ENCODE measurements at regions not wholly inside any gene's neighbourhood (a gene's known extent, or its start where the extent isn't known, plus 50 kb on each side); places are given as distances from the start of the nearest gene placed in this dataset.

DNA sequence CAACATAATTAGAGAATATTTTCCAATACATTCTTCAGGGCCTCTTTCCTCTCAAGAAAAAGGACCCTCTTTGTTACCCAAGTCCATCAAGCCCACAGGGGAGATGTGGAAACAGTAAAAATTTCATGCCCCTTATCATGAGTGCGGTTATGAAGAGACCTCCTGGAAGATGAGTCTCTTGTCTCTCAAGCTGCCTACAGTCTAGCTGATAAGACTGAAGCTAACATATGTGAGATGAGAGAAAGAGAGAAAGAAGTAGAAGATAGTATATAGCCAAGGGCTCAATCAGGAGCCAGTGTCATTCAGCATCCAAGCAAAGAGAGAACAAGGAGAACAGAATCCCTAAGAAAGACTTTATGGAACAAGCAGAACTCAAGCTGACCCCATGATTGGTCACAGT, 75.9 kb upstream of the CABCOCO1 start:
- Histone ChIP-seq H3K9me3 (ENCODE audit: control insufficient read depth, insufficient read depth, low read length) (no peaks in the 10 kb centered on the region), H3K18ac (ENCODE audit: low read depth, low read length) (no peak overlapping the region), H2AK9ac (replicated peaks; ENCODE audit: low read depth, low read length, poor library complexity) (no peak overlapping the region), H2BK5ac (ENCODE audit: low read depth, low read length, poor library complexity, severe bottlenecking) (no peak overlapping the region), H3K4me3 (ENCODE audit: insufficient read depth, low read depth, low read length) (no peak overlapping the region), H3K4me1 (ENCODE audit: control insufficient read depth, insufficient read depth, low read length) (peaks cover 8% of the 10 kb centered on the region), H3K23ac (ENCODE audit: low read depth, low read length) (no peak overlapping the region), H3K14ac (replicated peaks; ENCODE audit: low read depth, low read length) (no peak overlapping the region), H2AK5ac (ENCODE audit: low read depth, low read length) (no peak overlapping the region), H2AFZ (replicated peaks; ENCODE audit: low read length, poor library complexity) (no peak overlapping the region), H3K9me1 (ENCODE audit: insufficient read depth, low read length) (peaks cover 5% of the 10 kb centered on the region), H3K4me2 (ENCODE audit: low read depth, low read length) (no peak overlapping the region), H3K9ac (ENCODE audit: low read depth, low read length) (no peak overlapping the region), H3K79me1 (ENCODE audit: low read depth in 1 of 2, low read length in 2 of 2) (no peaks in the 10 kb centered on the region), H3K36me3 (ENCODE audit: control insufficient read depth, insufficient read depth, low read length) (no peaks in the 10 kb centered on the region), H2BK120ac (ENCODE audit: low read depth, low read length) (no peak overlapping the region), H4K5ac (ENCODE audit: low read depth, low read length) (no peak overlapping the region), H3K27ac (ENCODE audit: insufficient read depth, low read length) (no peak overlapping the region), H4K8ac (ENCODE audit: low read depth in 2 of 2, low read length in 2 of 2) (no peak overlapping the region), H3K4ac (ENCODE audit: low read depth, low read length) (no peak overlapping the region), H4K91ac (ENCODE audit: insufficient read depth, low read depth, low read length) (no peak overlapping the region), H3K56ac (ENCODE audit: extremely low read depth, insufficient read depth, low read length) (no peak overlapping the region), H3K27me3 (ENCODE audit: control insufficient read depth, insufficient read depth, low read length) (no peaks in the 10 kb centered on the region), H4K20me1 (ENCODE audit: insufficient read depth, low read length) (no peaks in the 10 kb centered on the region), H2BK20ac (ENCODE audit: low read depth, low read length) (no peak overlapping the region), H2BK15ac (ENCODE audit: low read depth, low read length) (no peak overlapping the region)
- POLR2A ChIA-PET (ENCODE audit: unreplicated experiment), result no interaction called here
- no peak for TF ChIP-seq RFX5 (IDR thresholded peaks at IDR 0.05; ENCODE audit: low read depth, low read length)
- TF ChIP-seq CEBPB (IDR thresholded peaks at IDR 0.05; ENCODE audit: low read depth, low read length), result no peak
- TF ChIP-seq RAD21 (IDR thresholded peaks at IDR 0.05; ENCODE audit: low read length), result no peak
- TF ChIP-seq, protein P1, sequence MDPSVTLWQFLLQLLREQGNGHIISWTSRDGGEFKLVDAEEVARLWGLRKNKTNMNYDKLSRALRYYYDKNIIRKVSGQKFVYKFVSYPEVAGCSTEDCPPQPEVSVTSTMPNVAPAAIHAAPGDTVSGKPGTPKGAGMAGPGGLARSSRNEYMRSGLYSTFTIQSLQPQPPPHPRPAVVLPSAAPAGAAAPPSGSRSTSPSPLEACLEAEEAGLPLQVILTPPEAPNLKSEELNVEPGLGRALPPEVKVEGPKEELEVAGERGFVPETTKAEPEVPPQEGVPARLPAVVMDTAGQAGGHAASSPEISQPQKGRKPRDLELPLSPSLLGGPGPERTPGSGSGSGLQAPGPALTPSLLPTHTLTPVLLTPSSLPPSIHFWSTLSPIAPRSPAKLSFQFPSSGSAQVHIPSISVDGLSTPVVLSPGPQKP (IDR thresholded peaks at IDR 0.05; ENCODE audit: borderline replicate concordance, low read depth, low read length), result no peak
- TF ChIP-seq SMC3 (IDR thresholded peaks at IDR 0.05; ENCODE audit: low read depth, low read length), result no peak
- no peak for TF ChIP-seq NFE2L2 (IDR thresholded peaks at IDR 0.05; ENCODE audit: low read depth, low read length)
- TF ChIP-seq MXI1 (IDR thresholded peaks at IDR 0.05; ENCODE audit: borderline replicate concordance, low read depth, low read length), result no peak
- TF ChIP-seq FOS (IDR thresholded peaks at IDR 0.05; ENCODE audit: low read depth, low read length), result no peak
- TF ChIP-seq, protein P2, sequence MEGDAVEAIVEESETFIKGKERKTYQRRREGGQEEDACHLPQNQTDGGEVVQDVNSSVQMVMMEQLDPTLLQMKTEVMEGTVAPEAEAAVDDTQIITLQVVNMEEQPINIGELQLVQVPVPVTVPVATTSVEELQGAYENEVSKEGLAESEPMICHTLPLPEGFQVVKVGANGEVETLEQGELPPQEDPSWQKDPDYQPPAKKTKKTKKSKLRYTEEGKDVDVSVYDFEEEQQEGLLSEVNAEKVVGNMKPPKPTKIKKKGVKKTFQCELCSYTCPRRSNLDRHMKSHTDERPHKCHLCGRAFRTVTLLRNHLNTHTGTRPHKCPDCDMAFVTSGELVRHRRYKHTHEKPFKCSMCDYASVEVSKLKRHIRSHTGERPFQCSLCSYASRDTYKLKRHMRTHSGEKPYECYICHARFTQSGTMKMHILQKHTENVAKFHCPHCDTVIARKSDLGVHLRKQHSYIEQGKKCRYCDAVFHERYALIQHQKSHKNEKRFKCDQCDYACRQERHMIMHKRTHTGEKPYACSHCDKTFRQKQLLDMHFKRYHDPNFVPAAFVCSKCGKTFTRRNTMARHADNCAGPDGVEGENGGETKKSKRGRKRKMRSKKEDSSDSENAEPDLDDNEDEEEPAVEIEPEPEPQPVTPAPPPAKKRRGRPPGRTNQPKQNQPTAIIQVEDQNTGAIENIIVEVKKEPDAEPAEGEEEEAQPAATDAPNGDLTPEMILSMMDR (conservative IDR thresholded peaks at IDR 0.05; ENCODE audit: low read depth, low read length), result no peak
- no peak for TF ChIP-seq CHD1 (IDR thresholded peaks at IDR 0.05; ENCODE audit: low read depth, low read length)
- no peak for TF ChIP-seq RCOR1 (IDR thresholded peaks at IDR 0.05; ENCODE audit: insufficient replicate concordance, low read length)
- no peak for TF ChIP-seq POLR2A (IDR thresholded peaks at IDR 0.05; ENCODE audit: low read depth, low read length)
- TF ChIP-seq MAFK (IDR thresholded peaks at IDR 0.05; ENCODE audit: low read depth, low read length), result no peak
- no peak for TF ChIP-seq BHLHE40 (IDR thresholded peaks at IDR 0.05; ENCODE audit: low read depth, low read length)
- TF ChIP-seq, protein P3, sequence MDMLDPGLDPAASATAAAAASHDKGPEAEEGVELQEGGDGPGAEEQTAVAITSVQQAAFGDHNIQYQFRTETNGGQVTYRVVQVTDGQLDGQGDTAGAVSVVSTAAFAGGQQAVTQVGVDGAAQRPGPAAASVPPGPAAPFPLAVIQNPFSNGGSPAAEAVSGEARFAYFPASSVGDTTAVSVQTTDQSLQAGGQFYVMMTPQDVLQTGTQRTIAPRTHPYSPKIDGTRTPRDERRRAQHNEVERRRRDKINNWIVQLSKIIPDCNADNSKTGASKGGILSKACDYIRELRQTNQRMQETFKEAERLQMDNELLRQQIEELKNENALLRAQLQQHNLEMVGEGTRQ (IDR thresholded peaks at IDR 0.05; ENCODE audit: low read depth, low read length), result no peak
- no peak for TF ChIP-seq MAZ (IDR thresholded peaks at IDR 0.05; ENCODE audit: borderline replicate concordance, low read depth, low read length)
- BruUV-seq (replicated peaks), result no TSS peak
- dilution Hi-C loops (cut with HindIII; ENCODE audit: low sequenced_read_pairs, unreplicated experiment), result no loop called here
- ATAC-seq (ENCODE audit: low read depth) (no peak), DNase-seq (no peak)
- CTCF ChIA-PET, result no interaction called here
- in situ Hi-C loops (cut with MboI; ENCODE audit: low sequenced_read_pairs), result no loop called here
- WGBS, 2 experiments (ENCODE audit: extremely low coverage in 2 of 2, insufficient read length in 1 of 2), result no CpG with 5 or more reads among the region's 1 CpG
- intact Hi-C loops (cut with micrococcal nuclease), result no loop called here
